ENCODE measurements at regions not wholly inside any gene's neighbourhood (a gene's known extent, or its start where the extent isn't known, plus 50 kb on each side); places are given as distances from the start of the nearest gene placed in this dataset.
"Not testable (repeated sequence)": the region's sequence is repeated elsewhere in the genome, so short reads cannot be mapped to it uniquely, and the experiment has no call there.

GRCh38 chr11:12603143-12604088, 70.8 kb upstream of the TEAD1 start:
- H3K9me3 ChIP-seq (ENCODE audit: control insufficient read depth, low read depth, low read length) = no peaks in the 10 kb centered on the region
- no peak overlapping the region for H3K27ac ChIP-seq (ENCODE audit: low read length)
- WGBS (ENCODE audit: insufficient coverage, low lambda C conversion rate) = 80% methylated on average over 2 of the region's 3 CpGs
- no peaks in the 10 kb centered on the region for H3K36me3 ChIP-seq (ENCODE audit: control insufficient read depth, insufficient read depth, low read length)
- H3K4me1 ChIP-seq (ENCODE audit: control insufficient read depth, insufficient read depth, low read length) = peaks cover 8% of the 10 kb centered on the region
- H3K27me3 ChIP-seq (ENCODE audit: control insufficient read depth, insufficient read depth, low read length) = no peaks in the 10 kb centered on the region
- no peak overlapping the region for H3K4me3 ChIP-seq (ENCODE audit: low read length)
- DNase-seq = no peak

DNA sequence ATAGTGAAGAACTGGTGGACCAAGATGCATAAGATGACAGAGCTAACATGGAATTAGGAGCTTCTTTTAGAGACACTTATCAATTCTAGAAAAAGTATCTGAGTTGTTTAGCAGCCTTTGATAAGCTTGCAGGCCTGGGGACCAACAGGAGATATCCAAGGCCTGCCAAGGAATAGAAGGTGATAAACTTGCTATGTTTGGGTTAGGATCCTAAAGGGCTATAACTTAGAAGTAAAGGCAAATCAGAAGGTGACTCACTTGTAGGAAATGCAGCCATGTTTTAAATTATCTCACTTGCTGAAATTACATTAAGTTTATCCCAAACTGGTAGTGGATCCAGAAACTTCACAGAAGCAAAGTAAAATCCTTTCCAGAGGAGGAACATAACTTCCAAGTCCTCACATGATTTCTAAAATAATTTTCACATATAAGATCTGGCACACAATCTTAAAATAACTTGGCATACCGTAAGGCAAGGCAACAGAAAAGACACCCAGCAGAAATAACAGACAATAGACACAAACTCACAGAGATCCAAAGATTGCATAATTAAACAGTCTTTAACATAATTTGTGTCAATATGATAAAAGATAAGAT, 69.6 kb upstream of the TEAD1 start:
- H3K27me3 ChIP-seq (ENCODE audit: control insufficient read depth, insufficient read depth, low read length) = no peaks in the 10 kb centered on the region
- H3K4me3 ChIP-seq (ENCODE audit: low read length) = no peak overlapping the region
- H3K9me3 ChIP-seq (ENCODE audit: control insufficient read depth, low read depth, low read length) = no peaks in the 10 kb centered on the region
- H3K36me3 ChIP-seq (ENCODE audit: control insufficient read depth, insufficient read depth, low read length) = no peaks in the 10 kb centered on the region
- WGBS (ENCODE audit: insufficient coverage, low lambda C conversion rate) = 89% methylated on average over 1 of the region's 1 CpG
- peaks cover 8% of the 10 kb centered on the region for H3K4me1 ChIP-seq (ENCODE audit: control insufficient read depth, insufficient read depth, low read length)
- no peak for DNase-seq
- no peak overlapping the region for H3K27ac ChIP-seq (ENCODE audit: low read length)

- Histone ChIP-seq H3K27ac (ENCODE audit: low read length) (no peak overlapping the region), H3K4me1 (ENCODE audit: control insufficient read depth, insufficient read depth, low read length) (no peaks in the 10 kb centered on the region), H3K36me3 (ENCODE audit: control insufficient read depth, insufficient read depth, low read length) (no peaks in the 10 kb centered on the region), H3K27me3 (ENCODE audit: control insufficient read depth, insufficient read depth, low read length) (no peaks in the 10 kb centered on the region), H3K4me3 (ENCODE audit: low read length) (no peak overlapping the region), H3K9me3 (ENCODE audit: control insufficient read depth, low read depth, low read length) (no peaks in the 10 kb centered on the region)
- 80% methylated on average over 1 of the region's 2 CpGs for WGBS (ENCODE audit: insufficient coverage, low lambda C conversion rate)
- DNase-seq = no peak
Measured at GRCh38 chr11:12606597-12606996, 67.6 kb upstream of the TEAD1 start.

- not testable (repeated sequence) for DNase-seq; H3K36me3 ChIP-seq (ENCODE audit: control insufficient read depth, insufficient read depth, low read length); H3K4me3 ChIP-seq (ENCODE audit: low read length); H3K9me3 ChIP-seq (ENCODE audit: control insufficient read depth, low read depth, low read length); H3K4me1 ChIP-seq (ENCODE audit: control insufficient read depth, insufficient read depth, low read length); H3K27ac ChIP-seq (ENCODE audit: low read length); H3K27me3 ChIP-seq (ENCODE audit: control insufficient read depth, insufficient read depth, low read length)
- WGBS (ENCODE audit: insufficient coverage, low lambda C conversion rate) = no CpG with 5 or more reads among the region's 5 CpGs
Measured at GRCh38 chr11:12608678-12609077, 65.5 kb upstream of the TEAD1 start.

DNA sequence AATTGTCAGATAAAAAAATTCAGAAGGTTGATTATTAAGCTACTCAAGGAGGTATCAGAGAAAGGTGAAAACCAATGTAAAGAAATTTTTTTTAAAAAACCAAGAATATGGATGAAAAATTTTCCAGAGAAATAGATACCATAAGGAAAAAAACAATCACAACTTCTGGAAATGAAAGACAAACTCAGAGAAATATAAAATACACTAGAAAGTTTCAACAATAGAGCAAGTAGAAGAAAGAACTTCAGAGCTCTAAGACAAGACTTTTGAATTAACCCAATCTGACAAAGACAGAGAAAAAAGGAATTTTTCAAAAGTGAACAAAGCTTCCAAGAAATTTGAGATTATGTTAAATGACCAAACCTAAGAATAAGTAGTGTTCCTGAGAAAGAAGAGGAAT, 62.9 kb upstream of the TEAD1 start:
- DNase-seq = no peak
- Histone ChIP-seq H3K4me1 (ENCODE audit: control insufficient read depth, insufficient read depth, low read length) (no peaks in the 10 kb centered on the region), H3K9me3 (ENCODE audit: control insufficient read depth, low read depth, low read length) (no peaks in the 10 kb centered on the region), H3K4me3 (ENCODE audit: low read length) (no peak overlapping the region), H3K27ac (ENCODE audit: low read length) (no peak overlapping the region), H3K27me3 (ENCODE audit: control insufficient read depth, insufficient read depth, low read length) (no peaks in the 10 kb centered on the region), H3K36me3 (ENCODE audit: control insufficient read depth, insufficient read depth, low read length) (no peaks in the 10 kb centered on the region)

DNA sequence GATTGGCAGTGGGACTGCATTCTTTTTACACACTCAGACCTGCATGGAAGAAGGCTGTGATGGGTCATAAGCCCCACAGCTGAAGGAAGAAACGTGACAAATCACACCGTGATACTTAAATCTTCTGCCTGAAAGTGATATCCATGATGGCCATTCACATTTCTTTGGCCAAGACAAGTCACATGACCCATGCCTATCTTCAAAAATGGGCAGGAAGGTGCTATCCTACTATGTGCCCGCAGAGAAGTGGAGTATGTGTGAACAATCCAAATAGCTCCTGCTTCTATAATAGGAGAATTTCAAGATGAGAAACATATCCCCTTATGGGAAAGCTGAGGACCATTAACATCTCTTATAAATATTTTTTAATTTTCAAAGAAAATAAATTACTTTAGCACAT, 56.6 kb upstream of the TEAD1 start:
- Histone ChIP-seq H3K36me3 (ENCODE audit: control insufficient read depth, insufficient read depth, low read length) (no peaks in the 10 kb centered on the region), H3K27me3 (ENCODE audit: control insufficient read depth, insufficient read depth, low read length) (no peaks in the 10 kb centered on the region), H3K4me1 (ENCODE audit: control insufficient read depth, insufficient read depth, low read length) (no peaks in the 10 kb centered on the region), H3K27ac (ENCODE audit: low read length) (no peak overlapping the region), H3K4me3 (ENCODE audit: low read length) (no peak overlapping the region), H3K9me3 (ENCODE audit: control insufficient read depth, low read depth, low read length) (no peaks in the 10 kb centered on the region)
- no peak for DNase-seq
- no CpG with 5 or more reads among the region's 3 CpGs for WGBS (ENCODE audit: insufficient coverage, low lambda C conversion rate)

GRCh38 chr11:12618743-12619540, 55.3 kb upstream of the TEAD1 start:
- peak in 1 of 2 donors; percentile 49 for DNase-seq
- H3K4me1 ChIP-seq (ENCODE audit: control insufficient read depth, insufficient read depth, low read length) = no peaks in the 10 kb centered on the region
- H3K9me3 ChIP-seq (ENCODE audit: control insufficient read depth, low read depth, low read length) = peaks cover under 1% of the 10 kb centered on the region
- H3K27ac ChIP-seq (ENCODE audit: low read length) = peak overlapping the region; percentile 8
- no peaks in the 10 kb centered on the region for H3K27me3 ChIP-seq (ENCODE audit: control insufficient read depth, insufficient read depth, low read length)
- no peak overlapping the region for H3K4me3 ChIP-seq (ENCODE audit: low read length)
- H3K36me3 ChIP-seq (ENCODE audit: control insufficient read depth, insufficient read depth, low read length) = no peaks in the 10 kb centered on the region
- no CpG with 5 or more reads among the region's 2 CpGs for WGBS (ENCODE audit: insufficient coverage, low lambda C conversion rate)

GRCh38 chr11:12623869-12624268, 50.4 kb upstream of the TEAD1 start:
- Histone ChIP-seq H3K27ac (ENCODE audit: low read length) (no peak overlapping the region), H3K9me3 (ENCODE audit: control insufficient read depth, low read depth, low read length) (peaks cover 6% of the 10 kb centered on the region), H3K4me3 (ENCODE audit: low read length) (no peak overlapping the region), H3K36me3 (ENCODE audit: control insufficient read depth, insufficient read depth, low read length) (no peaks in the 10 kb centered on the region), H3K27me3 (ENCODE audit: control insufficient read depth, insufficient read depth, low read length) (no peaks in the 10 kb centered on the region), H3K4me1 (ENCODE audit: control insufficient read depth, insufficient read depth, low read length) (no peaks in the 10 kb centered on the region)
- WGBS (ENCODE audit: insufficient coverage, low lambda C conversion rate) = no CpG with 5 or more reads among the region's 1 CpG
- DNase-seq = no peak

All from large intestine (tissue), 3 donors.